Neural cell (in vitro differentiated cells): ENCODE measurements at regions not wholly inside any gene's neighbourhood (a gene's known extent, or its start where the extent isn't known, plus 50 kb on each side); places are given as distances from the start of the nearest gene placed in this dataset.

Experiments
- H2AFZ ChIP-seq: fragments of 200-600, 300-800 bp; sonication (generic), shearing (Covaris generic); 2 replicates; pipeline ENCODE4 v1.6.0; 2014; ENCODE audit warnings: low read depth, mild to moderate bottlenecking, antibody characterized with exemption, low read length, moderate library complexity
- H3F3A ChIP-seq: fragments of 200-600 bp; shearing (Covaris generic); 2 replicates; pipeline ENCODE4 v1.6.1; 2016; ENCODE audit warnings: mild to moderate bottlenecking, moderate library complexity, mixed read lengths, antibody characterized with exemption, low read length; ENCODE audit not compliant: insufficient read depth, poor library complexity, severe bottlenecking
- H3K27ac ChIP-seq: fragments of 200-600, 300-800 bp; sonication (generic), shearing (Covaris generic); 2 replicates; pipeline ENCODE4 v1.5.1; 2014; ENCODE audit warnings: mild to moderate bottlenecking, low read length, moderate library complexity
- H3K27me3 ChIP-seq: fragments of 300-800, 200-600 bp; sonication (generic), shearing (Covaris generic); 2 replicates; pipeline ENCODE4 v1.6.0; 2014; ENCODE audit warnings: mild to moderate bottlenecking, low read depth, low read length, moderate library complexity; ENCODE audit not compliant: insufficient read depth
- H3K36me3 ChIP-seq: fragments of 300-800, 200-600 bp; sonication (generic), shearing (Covaris generic); 2 replicates; pipeline ENCODE4 v1.5.1; 2014; ENCODE audit warnings: mild to moderate bottlenecking, antibody characterized with exemption, low read length, moderate library complexity; ENCODE audit not compliant: insufficient read depth
- H3K4me2 ChIP-seq: fragments of 300-800, 200-600 bp; sonication (generic), shearing (Covaris generic); 2 replicates; pipeline ENCODE4 v1.6.0; 2014; ENCODE audit warnings: mild to moderate bottlenecking, low read length
- H3K4me3 ChIP-seq: fragments of 300-800, 200-600 bp; sonication (generic), shearing (Covaris generic); 2 replicates; pipeline ENCODE4 v1.5.1; 2014; ENCODE audit warnings: mild to moderate bottlenecking, low read length, moderate library complexity
- H3K79me2 ChIP-seq: fragments of 200-600 bp; shearing (Covaris generic); replicated peaks from 2 replicates; pipeline ENCODE4 v1.6.0; 2014; ENCODE audit warnings: mild to moderate bottlenecking, low read length, moderate library complexity; ENCODE audit not compliant: insufficient read depth
- H3K9ac ChIP-seq: fragments of 300-800, 200-600 bp; sonication (generic), shearing (Covaris generic); 2 replicates; pipeline ENCODE4 v1.6.1; 2016; ENCODE audit warnings: mild to moderate bottlenecking, low read length, mixed read lengths
- H3K9me2 ChIP-seq: fragments of 200-600 bp; shearing (Covaris generic); 2 replicates; pipeline ENCODE4 v1.6.1; 2016; ENCODE audit warnings: mild to moderate bottlenecking, low read length, mixed read lengths; ENCODE audit not compliant: insufficient read depth
- H3K9me3 ChIP-seq: fragments of 200-600, 300-800 bp; sonication (generic), shearing (Covaris generic); 2 replicates; pipeline ENCODE4 v1.6.1; 2016; ENCODE audit warnings: mild to moderate bottlenecking, mixed run types, low read length, moderate library complexity, mixed read lengths
- H4K20me1 ChIP-seq: fragments of 200-600 bp; shearing (Covaris generic); 2 replicates; pipeline ENCODE4 v1.6.1; 2016; ENCODE audit warnings: mild to moderate bottlenecking, mixed run types; ENCODE audit not compliant: insufficient read depth
- CTCF ChIP-seq: fragments of 450-650 bp; IDR thresholded peaks from 2 replicates; pipeline ENCODE4 v1.5.1; 2014; ENCODE audit warnings: antibody characterized with exemption, mild to moderate bottlenecking, moderate library complexity; ENCODE audit not compliant: poor library complexity, severe bottlenecking
- EZH2 ChIP-seq: fragments of 200-600, 300-800 bp; shearing (Covaris generic), sonication (generic); IDR thresholded peaks from 2 replicates; pipeline ENCODE4 v1.6.1; 2014; ENCODE audit warnings: antibody characterized with exemption, low read length, borderline replicate concordance, mild to moderate bottlenecking; ENCODE audit not compliant: insufficient read depth, poor library complexity, severe bottlenecking
- MXI1 ChIP-seq: fragments of 450-650 bp; conservative IDR thresholded peaks from 2 replicates; pipeline ENCODE4 v1.6.1; 2014; ENCODE audit warnings: antibody characterized with exemption, mild to moderate bottlenecking; ENCODE audit not compliant: poor library complexity, severe bottlenecking
- POLR2AphosphoS5 ChIP-seq: IDR thresholded peaks from 2 replicates; pipeline ENCODE4 v1.6.1; 2012
- RAD21 ChIP-seq: fragments of 450-650 bp; conservative IDR thresholded peaks from 2 replicates; pipeline ENCODE4 v1.6.1; 2014; ENCODE audit warnings: antibody characterized with exemption, mild to moderate bottlenecking, moderate library complexity
- REST ChIP-seq: IDR thresholded peaks from 2 replicates; pipeline ENCODE4 v1.6.1; 2012; ENCODE audit warnings: borderline replicate concordance
- TAF1 ChIP-seq: IDR thresholded peaks from 2 replicates; pipeline ENCODE4 v1.6.1; 2012; ENCODE audit warnings: low read depth

GRCh38 chr18:67577386-67577785, 60.9 kb upstream of the DSEL start:
- no peaks in the 10 kb centered on the region for H3F3A ChIP-seq
- no peaks in the 10 kb centered on the region for H3K27me3 ChIP-seq
- H2AFZ ChIP-seq, result no peak overlapping the region
- no peaks in the 10 kb centered on the region for H3K79me2 ChIP-seq
- H3K9me2 ChIP-seq, result no peaks in the 10 kb centered on the region
- H3K4me3 ChIP-seq, result no peak overlapping the region
- no peaks in the 10 kb centered on the region for H3K9me3 ChIP-seq
- H3K4me2 ChIP-seq, result no peak overlapping the region
- H3K9ac ChIP-seq, result no peak overlapping the region
- no peaks in the 10 kb centered on the region for H3K36me3 ChIP-seq
- TF ChIP-seq EZH2 (no peak), MXI1 (no peak), RAD21 (no peak), REST (no peak), CTCF (no peak), TAF1 (no peak), POLR2AphosphoS5 (no peak)
- H3K27ac ChIP-seq, result no peak overlapping the region
- H4K20me1 ChIP-seq, result no peaks in the 10 kb centered on the region

- Histone ChIP-seq H3K9ac (no peak overlapping the region), H3K27me3 (no peaks in the 10 kb centered on the region), H3K79me2 (no peaks in the 10 kb centered on the region), H3F3A (no peaks in the 10 kb centered on the region), H3K27ac (no peak overlapping the region), H3K4me2 (no peak overlapping the region), H3K9me3 (no peaks in the 10 kb centered on the region), H4K20me1 (no peaks in the 10 kb centered on the region), H2AFZ (no peak overlapping the region), H3K4me3 (no peak overlapping the region), H3K9me2 (no peaks in the 10 kb centered on the region), H3K36me3 (no peaks in the 10 kb centered on the region)
- TF ChIP-seq EZH2, result no peak
- TF ChIP-seq REST, result no peak
Measured at GRCh38 chr18:67574749-67575148, 58.2 kb upstream of the DSEL start.
